H1 (cell line): ENCODE measurements at regions not wholly inside any gene's neighbourhood (a gene's known extent, or its start where the extent isn't known, plus 50 kb on each side); places are given as distances from the start of the nearest gene placed in this dataset.

ENCODE experiments used
- CTCF ChIA-PET: fragments of 300-600 bp; sonication (Branson Sonifier 250); formaldehyde crosslinking; loops from one replicate; lab custom pipeline; 2021; ENCODE audit not compliant: partially characterized antibody; lab: Charles Lee
- POLR2A ChIA-PET: fragments of 300-600 bp; sonication (Branson Sonifier 250); formaldehyde crosslinking; loops from one replicate; lab custom pipeline; 2021; ENCODE audit warnings: inconsistent platforms; ENCODE audit not compliant: partially characterized antibody; lab: Charles Lee
- DNase-seq, 2 experiments: peaks; one replicate each; pipeline versions ENCODE4 v3.0.0 to v3.0.0-alpha.2; 2010 to 2022; ENCODE audit warnings: low spot score in 2 of 2, low read depth in 1 of 2, mixed read lengths in 1 of 2
- FAIRE-seq: peaks from 2 replicates; lab custom pipeline; 2011; peaks lifted over from hg19 to GRCh38; lab: Jason Lieb, UNC
- H2AFZ ChIP-seq: 2 replicates; pipeline ENCODE4 v1.8.1; 2012; ENCODE audit warnings: low read length, inconsistent platforms
- H2AK5ac ChIP-seq: 2 replicates; pipeline ENCODE4 v1.6.1; 2013; ENCODE audit warnings: low read depth, low read length
- H2BK120ac ChIP-seq: replicated peaks from 2 replicates; pipeline ENCODE3; 2013; ENCODE audit warnings: low read depth, low read length, inconsistent platforms
- H2BK12ac ChIP-seq: 2 replicates; pipeline ENCODE4 v1.6.1; 2013; ENCODE audit warnings: low read depth, low read length
- H2BK15ac ChIP-seq: 2 replicates; pipeline ENCODE4 v1.6.1; 2013; ENCODE audit warnings: low read length
- H2BK20ac ChIP-seq: 2 replicates; pipeline ENCODE4 v1.6.1; 2013; ENCODE audit warnings: low read length
- H2BK5ac ChIP-seq: 2 replicates; pipeline ENCODE4 v1.6.1; 2013; ENCODE audit warnings: low read depth, low read length
- H3K14ac ChIP-seq: 2 replicates; pipeline ENCODE4 v1.6.1; 2013; ENCODE audit warnings: inconsistent platforms; ENCODE audit not compliant: insufficient read length
- H3K18ac ChIP-seq: 2 replicates; pipeline ENCODE4 v1.6.1; 2013; ENCODE audit warnings: low read length; ENCODE audit errors: extremely low read depth
- H3K23ac ChIP-seq: 2 replicates; pipeline ENCODE4 v1.6.1; 2013; ENCODE audit warnings: inconsistent platforms; ENCODE audit not compliant: insufficient read length
- H3K23me2 ChIP-seq: 2 replicates; pipeline ENCODE4 v1.6.1; 2013; ENCODE audit warnings: low read depth, low read length
- H3K27ac ChIP-seq: 2 replicates; pipeline ENCODE4 v1.6.1; 2011; ENCODE audit warnings: low read depth, low read length, inconsistent platforms
- H3K27me3 ChIP-seq, 4 experiments: replicated peaks in 1 of 4; 1 replicate in 1 of 4; 2 replicates in 3 of 4; pipeline versions ENCODE4 v1.6.1 to v1.8.1; 2011 to 2013; ENCODE audit warnings: low read length in 3 of 4, mild to moderate bottlenecking in 3 of 4, inconsistent platforms in 2 of 4, mixed read lengths in 2 of 4, moderate library complexity in 1 of 4; ENCODE audit not compliant: control insufficient read depth in 3 of 4, insufficient read depth in 3 of 4; ENCODE audit errors: extremely low read depth in 1 of 4
- H3K36me3 ChIP-seq, 4 experiments: 2 replicates each; pipeline versions ENCODE4 v1.6.1 to v1.8.1; 2011 to 2013; ENCODE audit warnings: mild to moderate bottlenecking in 4 of 4, low read length in 3 of 4, moderate library complexity in 2 of 4, control low read depth in 1 of 4, inconsistent platforms in 1 of 4; ENCODE audit not compliant: insufficient read depth in 4 of 4, control insufficient read depth in 2 of 4
- H3K4ac ChIP-seq: replicated peaks from 2 replicates; pipeline ENCODE3; 2013; ENCODE audit warnings: low read length, low read depth, mixed read lengths, inconsistent platforms; ENCODE audit not compliant: insufficient read length
- H3K4me1 ChIP-seq, 4 experiments: replicated peaks in 1 of 4; 1 replicate in 1 of 4; 2 replicates in 3 of 4; pipeline versions ENCODE4 v1.6.1 to v1.8.1; 2011 to 2013; ENCODE audit warnings: low read length in 3 of 4, inconsistent platforms in 2 of 4, mixed read lengths in 1 of 4; ENCODE audit not compliant: insufficient read depth in 4 of 4, control insufficient read depth in 3 of 4
- H3K4me2 ChIP-seq, 2 experiments: 2 replicates each; pipeline versions ENCODE4 v1.6.1 to v1.8.1; 2011 to 2013; ENCODE audit warnings: low read depth in 2 of 2, low read length in 2 of 2, control low read depth in 1 of 2, inconsistent platforms in 1 of 2, mild to moderate bottlenecking in 1 of 2; ENCODE audit not compliant: insufficient read depth in 1 of 2
- H3K4me3 ChIP-seq, 4 experiments: fragments of 200-600, 300-600 bp in 1 of 4; sonication (generic), shearing (Covaris generic), sonication (Bioruptor Twin) in 1 of 4; 2 replicates each; pipeline versions ENCODE4 v1.5.1 to v1.8.1; 2011 to 2016; ENCODE audit warnings: low read length in 4 of 4, low read depth in 3 of 4, control low read depth in 2 of 4, inconsistent platforms in 2 of 4, mild to moderate bottlenecking in 2 of 4, mixed read lengths in 1 of 4, moderate library complexity in 1 of 4; ENCODE audit not compliant: insufficient read depth in 2 of 4; ENCODE audit errors: extremely low read depth in 1 of 4
- H3K56ac ChIP-seq: replicated peaks from 2 replicates; pipeline ENCODE3; 2013; ENCODE audit warnings: low read depth, mild to moderate bottlenecking, mixed read lengths, low read length, inconsistent platforms; ENCODE audit not compliant: insufficient read length
- H3K79me1 ChIP-seq: 2 replicates; pipeline ENCODE4 v1.6.1; 2013; ENCODE audit warnings: low read depth, low read length, control low read depth
- H3K79me2 ChIP-seq, 2 experiments: 2 replicates each; pipeline versions ENCODE4 v1.6.1 to v1.8.1; 2012 to 2013; ENCODE audit warnings: low read length in 2 of 2, mild to moderate bottlenecking in 2 of 2, inconsistent platforms in 1 of 2; ENCODE audit not compliant: insufficient read depth in 2 of 2, control insufficient read depth in 1 of 2
- H3K9ac ChIP-seq, 4 experiments: replicated peaks in 1 of 4; 1 replicate in 1 of 4; 2 replicates in 3 of 4; pipeline versions ENCODE4 v1.6.1 to v1.8.1; 2011 to 2013; ENCODE audit warnings: low read depth in 3 of 4, low read length in 3 of 4, control low read depth in 2 of 4, mild to moderate bottlenecking in 2 of 4, moderate library complexity in 2 of 4, inconsistent platforms in 1 of 4; ENCODE audit errors: extremely low read depth in 1 of 4
- H3K9me3 ChIP-seq, 2 experiments: 2 replicates each; pipeline versions ENCODE4 v1.6.1 to v1.8.1; 2012 to 2013; ENCODE audit warnings: mild to moderate bottlenecking in 2 of 2, moderate library complexity in 2 of 2, control low read depth in 1 of 2, inconsistent platforms in 1 of 2, low read depth in 1 of 2, low read length in 1 of 2, mixed read lengths in 1 of 2; ENCODE audit not compliant: insufficient read depth in 2 of 2
- H4K20me1 ChIP-seq, 2 experiments: replicated peaks in 1 of 2; 2 replicates each; pipeline versions ENCODE3 to v1.8.1; 2011 to 2013; ENCODE audit warnings: inconsistent platforms in 2 of 2, low read length in 2 of 2, mild to moderate bottlenecking in 1 of 2; ENCODE audit not compliant: insufficient read depth in 2 of 2, control insufficient read depth in 1 of 2
- H4K5ac ChIP-seq: 2 replicates; pipeline ENCODE4 v1.6.1; 2013; ENCODE audit warnings: low read length, low read depth, mixed read lengths, inconsistent platforms; ENCODE audit not compliant: insufficient read length
- H4K8ac ChIP-seq: 2 replicates; pipeline ENCODE4 v1.8.0; 2013; ENCODE audit warnings: mild to moderate bottlenecking, moderate library complexity, low read length, inconsistent platforms; ENCODE audit not compliant: insufficient read depth; ENCODE audit errors: extremely low read depth
- H4K91ac ChIP-seq: replicated peaks from 2 replicates; pipeline ENCODE3; 2013; ENCODE audit warnings: low read length, mixed read lengths, inconsistent platforms; ENCODE audit not compliant: insufficient read length
- E2F6 ChIP-seq: IDR thresholded peaks from 2 replicates; pipeline ENCODE4 v1.6.1; 2012; ENCODE audit warnings: inconsistent platforms
- EP300 ChIP-seq, 2 experiments: IDR thresholded peaks; 1 replicate in 1 of 2; 2 replicates in 1 of 2; pipeline ENCODE4 v1.6.1; 2011 to 2012; ENCODE audit warnings: low read depth in 2 of 2, low read length in 2 of 2, mild to moderate bottlenecking in 2 of 2, borderline replicate concordance in 1 of 2, inconsistent platforms in 1 of 2, moderate library complexity in 1 of 2
- MAFK ChIP-seq: IDR thresholded peaks from 2 replicates; pipeline ENCODE4 v1.6.1; 2012; ENCODE audit warnings: low read depth, mild to moderate bottlenecking, improper control_type of control experiment, low read length
- MAX ChIP-seq: IDR thresholded peaks from 2 replicates; pipeline ENCODE4 v1.6.1; 2012; ENCODE audit warnings: inconsistent platforms
- RFX5 ChIP-seq: IDR thresholded peaks from 2 replicates; pipeline ENCODE4 v1.6.1; 2011; ENCODE audit warnings: low read depth, low read length, improper control_type of control experiment, borderline replicate concordance
- SP4 ChIP-seq: IDR thresholded peaks from 2 replicates; pipeline ENCODE4 v1.6.1; 2012; ENCODE audit warnings: low read length, inconsistent platforms
- WGBS, 2 experiments: shearing (Covaris generic) in 1 of 2; methylation state at CpG; one replicate each; pipeline versions ENCODE4 v1.1.6 to v1.1.7; 2013 to 2015; ENCODE audit warnings: low lambda C conversion rate in 2 of 2, mixed read lengths in 2 of 2, inconsistent platforms in 1 of 2, low coverage in 1 of 2, missing lambda C conversion rate in 1 of 2; ENCODE audit not compliant: insufficient replicate concordance in 2 of 2, insufficient coverage in 1 of 2, insufficient read length in 1 of 2; ENCODE audit errors: extremely low coverage in 1 of 2, missing lambda C conversion rate in 1 of 2; 5-methylcytosine and 5-hydroxymethylcytosine counted together

- 96% methylated on average over 4 of the region's 4 CpGs; no CpG with 5 or more reads in 1 of the 2 experiments for WGBS, 2 experiments
- no peak overlapping the region for H4K91ac ChIP-seq
Observed at GRCh38 chr3:70374179-70374578, 61.7 kb upstream of the MDFIC2 start.

More at GRCh38 chr3:70374179-70374578, 61.7 kb upstream of the MDFIC2 start:
- Histone ChIP-seq H2BK20ac (no peak overlapping the region), H4K20me1 (no peaks in the 10 kb centered on the region), H3K9ac (no peak overlapping the region), H3K23me2 (no peaks in the 10 kb centered on the region), H3K56ac (no peak overlapping the region), H2BK120ac (no peak overlapping the region), H3K4ac (no peak overlapping the region), H3K14ac (no peak overlapping the region), H3K4me1 (no peaks in the 10 kb centered on the region), H3K79me1 (no peaks in the 10 kb centered on the region), H2AFZ (no peak overlapping the region), H3K4me2 (no peak overlapping the region), H4K5ac (no peak overlapping the region), H2BK5ac (no peak overlapping the region), H3K4me3 (no peak overlapping the region), H2BK12ac (no peak overlapping the region), H3K27me3 (no peaks in the 10 kb centered on the region), H2AK5ac (no peak overlapping the region), H3K27ac (no peak overlapping the region), H3K23ac (no peak overlapping the region), H2BK15ac (no peak overlapping the region), H3K36me3 (no peaks in the 10 kb centered on the region), H3K79me2 (no peaks in the 10 kb centered on the region), H4K8ac (no peak overlapping the region), H3K18ac (no peak overlapping the region), H3K9me3 (no peaks in the 10 kb centered on the region)
- TF ChIP-seq EP300 (IDR thresholded peaks at IDR 0.05; ENCODE audit: borderline replicate concordance in 1 of 2, low read depth in 2 of 2, low read length in 2 of 2) (no peak), MAFK (no peak), RFX5 (no peak), MAX (no peak), E2F6 (no peak), SP4 (no peak)
- FAIRE-seq, result no peak
- DNase-seq, result no peak
- CTCF ChIA-PET, result interaction anchor here (0.6 to 1.7 kb wide), 3 partner anchors 21 to 285 kb away, joined by 3 to 4 read pairs (median 3); no protein-coding TSS in a partner anchor
- POLR2A ChIA-PET, result no interaction called here
